OCI-LY1 (cell line): ENCODE measurements at regions not wholly inside any gene's neighbourhood (a gene's known extent, or its start where the extent isn't known, plus 50 kb on each side); places are given as distances from the start of the nearest gene placed in this dataset.

ENCODE experiments used
- CTCF ChIP-seq: fragments of 200-600 bp; sonication (generic), shearing (Covaris generic); IDR thresholded peaks from 2 replicates; pipeline ENCODE4 v1.5.1; 2017; ENCODE audit warnings: mild to moderate bottlenecking, antibody characterized with exemption, low read length, moderate library complexity, mixed read lengths
- EZH2 ChIP-seq: fragments of 200-600 bp; sonication (generic), shearing (Covaris generic); IDR thresholded peaks from 2 replicates; pipeline ENCODE4 v1.8.0; 2017; ENCODE audit warnings: borderline replicate concordance, mixed run types, mild to moderate bottlenecking, antibody characterized with exemption, low read length, moderate library complexity, mixed read lengths

DNA sequence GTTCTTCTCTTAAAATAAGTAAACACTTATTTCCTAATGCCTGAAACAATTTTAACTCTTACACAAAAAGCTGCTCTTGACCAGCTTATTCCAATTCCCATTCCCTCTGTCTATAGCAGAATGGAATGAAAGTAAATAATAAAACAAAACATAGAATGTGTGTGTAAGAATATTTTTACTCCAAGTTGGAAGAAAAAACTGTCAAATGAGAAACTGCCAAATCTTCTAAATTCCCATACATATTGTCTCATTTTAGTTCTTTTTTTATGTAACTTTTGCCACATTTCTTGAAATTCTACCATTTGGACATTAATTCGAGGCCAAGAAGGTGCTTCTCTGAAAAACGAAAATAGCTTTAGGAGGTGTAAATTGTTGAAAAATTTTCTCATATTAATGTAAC, 477.1 kb downstream of the FAT4 start:
- no peak for TF ChIP-seq CTCF
- no peak for TF ChIP-seq EZH2
